LNCaP clone FGC (cell line): ENCODE measurements at regions not wholly inside any gene's neighbourhood (a gene's known extent, or its start where the extent isn't known, plus 50 kb on each side); places are given as distances from the start of the nearest gene placed in this dataset.

Experiments used
- DNase-seq: peaks from one replicate; pipeline ENCODE4 v3.0.0-alpha.2; 2011; ENCODE audit warnings: low read depth
- H3K4me3 ChIP-seq: 2 replicates; pipeline ENCODE4 v1.5.1; 2011; ENCODE audit warnings: mild to moderate bottlenecking, low read depth, low read length, control low read depth
- CTCF ChIP-seq: IDR thresholded peaks from 2 replicates; pipeline ENCODE4 v1.5.1; 2012; ENCODE audit warnings: mild to moderate bottlenecking; ENCODE audit not compliant: control insufficient read depth, insufficient read depth; ENCODE audit errors: extremely low read depth

DNA sequence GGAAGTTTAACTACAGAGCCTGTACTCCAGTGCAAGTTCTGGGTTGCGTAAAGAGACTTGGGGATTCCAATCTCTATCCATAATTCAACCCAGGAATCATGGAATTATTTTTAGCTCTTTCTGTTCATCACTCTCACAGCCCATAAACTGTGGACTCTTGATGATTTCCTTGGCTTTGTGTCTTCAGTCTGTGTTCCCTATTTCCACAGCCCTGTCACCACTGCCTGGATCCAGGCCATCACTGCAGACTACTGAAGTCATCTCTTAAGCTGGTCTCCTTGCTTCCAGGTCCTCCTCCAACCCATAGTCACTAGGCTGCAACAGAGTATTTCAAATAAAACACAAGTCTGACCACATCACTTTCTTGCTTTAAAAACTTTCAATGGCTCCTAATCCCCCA is 211.7 kb downstream of the PLK2 start:
- DNase-seq, result no peak
- H3K4me3 ChIP-seq, result no peak overlapping the region
- no peak for TF ChIP-seq CTCF

- H3K4me3 ChIP-seq, result no peak overlapping the region
- no peak for TF ChIP-seq CTCF
- DNase-seq, result no peak
Measured at GRCh38 chr5:58246461-58246944, 213.4 kb downstream of the PLK2 start.

DNA sequence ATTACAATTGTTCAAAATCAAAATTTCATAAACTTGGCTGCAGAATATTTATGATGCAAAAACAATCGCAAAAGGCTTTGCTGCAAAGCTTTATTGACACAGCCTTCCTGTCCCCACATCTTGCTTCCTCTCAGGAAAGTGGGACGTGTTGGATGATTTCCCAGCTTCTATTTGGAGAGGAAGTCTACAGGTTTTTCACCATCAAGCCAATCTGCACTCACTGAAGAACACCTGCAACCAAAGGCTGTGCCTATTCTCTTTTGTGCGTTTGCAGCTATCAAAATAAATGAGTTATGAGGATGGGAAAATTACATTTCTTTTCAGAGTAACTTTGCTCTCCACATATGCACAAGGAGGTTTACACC is 214.4 kb downstream of the PLK2 start:
- no peak overlapping the region for H3K4me3 ChIP-seq
- peak; percentile 88 for DNase-seq
- no peak for TF ChIP-seq CTCF

DNA sequence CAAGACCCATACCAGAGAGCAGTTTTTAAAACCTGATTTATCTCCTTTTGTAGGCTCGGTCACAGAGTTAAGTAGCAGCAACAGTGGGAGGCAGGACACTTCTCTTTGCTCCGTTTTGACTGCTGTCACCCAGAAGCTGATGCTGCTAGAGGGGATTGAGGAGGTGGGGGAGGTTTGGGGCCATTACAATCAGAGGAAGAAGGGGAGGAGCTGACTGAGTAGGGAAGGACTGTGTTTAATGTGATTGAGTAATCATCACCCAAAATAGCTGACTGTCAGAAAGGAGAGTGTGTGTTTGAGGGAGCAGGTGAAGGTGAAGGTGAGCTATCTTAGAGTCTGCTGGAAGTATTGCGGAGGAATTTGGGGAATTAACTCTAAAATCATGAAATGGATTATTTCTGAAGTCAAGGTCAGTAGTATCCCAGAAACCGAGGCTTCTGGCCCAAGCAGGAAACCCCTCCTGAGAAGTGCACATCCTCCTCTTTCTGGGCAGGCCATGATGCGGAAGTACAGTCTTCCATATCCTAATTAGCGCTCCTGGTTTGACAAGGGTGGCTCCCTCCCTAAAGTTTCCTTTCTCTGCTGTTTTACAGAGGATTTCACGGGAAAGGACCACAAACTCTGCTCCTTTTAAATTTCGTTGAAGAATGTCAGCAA is 214.9 kb downstream of the PLK2 start:
- no peak for TF ChIP-seq CTCF
- no peak overlapping the region for H3K4me3 ChIP-seq
- no peak for DNase-seq

- H3K4me3 ChIP-seq, result no peak overlapping the region
- no peak for DNase-seq
- no peak for TF ChIP-seq CTCF
Measured at GRCh38 chr5:58241389-58241788, 218.5 kb downstream of the PLK2 start.

DNA sequence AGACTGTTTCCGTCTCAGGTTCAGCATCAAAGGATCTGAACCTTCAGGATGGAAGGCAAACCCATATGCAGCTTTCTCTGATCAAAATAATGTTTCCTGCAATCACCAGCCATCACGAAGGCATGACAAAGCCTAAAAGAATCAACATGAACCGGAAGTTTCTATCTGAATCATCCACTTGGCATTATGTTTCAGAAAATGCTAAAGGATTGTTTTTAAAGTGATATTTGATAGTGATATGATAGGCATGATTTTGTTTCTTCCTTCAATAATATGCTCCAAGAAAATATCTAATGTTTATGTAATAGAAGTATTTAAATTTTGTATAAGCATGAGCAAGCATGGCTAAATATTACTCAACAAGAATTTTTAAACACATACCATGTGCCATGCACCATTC is 219.6 kb downstream of the PLK2 start:
- DNase-seq, result no peak
- H3K4me3 ChIP-seq, result no peak overlapping the region

More for the DNA sequence above, 219.6 kb downstream of the PLK2 start:
- TF ChIP-seq CTCF, result no peak
